GM13976 (cell line): ENCODE measurements at regions not wholly inside any gene's neighbourhood (a gene's known extent, or its start where the extent isn't known, plus 50 kb on each side); places are given as distances from the start of the nearest gene placed in this dataset.

Experiments used
- DNase-seq: peaks from one replicate; pipeline ENCODE4 v3.0.0; 2012; ENCODE audit warnings: low spot score
- in situ Hi-C: fragments of 300-500 bp; cut with MboI; formaldehyde crosslinking; loops from one replicate; pipeline ENCODE4 v1.12.0; 2022; ENCODE audit warnings: low sequenced_read_pairs, mixed read lengths, inconsistent platforms; ENCODE audit not compliant: unreplicated experiment
- TF ChIP-seq, protein P1 (sequence below): IDR thresholded peaks from 2 replicates; pipeline ENCODE4 v1.5.1; 2012; ENCODE audit warnings: borderline replicate concordance, mild to moderate bottlenecking; ENCODE audit not compliant: insufficient read depth; ENCODE audit errors: extremely low read depth, missing control alignments, control extremely low read depth

DNA sequence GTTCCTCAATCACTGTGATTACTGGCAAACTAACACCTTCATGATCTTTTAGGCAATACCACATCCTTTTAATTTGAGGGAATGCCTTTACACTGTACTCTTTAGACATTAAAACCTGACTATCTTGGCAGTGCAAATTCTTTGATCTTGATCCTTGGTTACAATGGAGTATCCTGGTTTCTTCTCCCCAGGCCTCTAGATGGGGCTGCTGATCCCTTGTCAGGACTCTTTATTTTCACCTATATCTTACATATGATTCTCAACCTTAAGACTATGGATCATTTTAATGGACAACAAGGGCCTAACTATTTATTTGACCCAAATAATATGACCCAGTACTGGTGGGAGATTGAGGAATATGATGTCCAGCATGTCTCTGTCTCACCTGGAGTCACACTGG lies 1005.5 kb upstream of the INTU start:
- no peak for DNase-seq
- TF ChIP-seq, protein P1, sequence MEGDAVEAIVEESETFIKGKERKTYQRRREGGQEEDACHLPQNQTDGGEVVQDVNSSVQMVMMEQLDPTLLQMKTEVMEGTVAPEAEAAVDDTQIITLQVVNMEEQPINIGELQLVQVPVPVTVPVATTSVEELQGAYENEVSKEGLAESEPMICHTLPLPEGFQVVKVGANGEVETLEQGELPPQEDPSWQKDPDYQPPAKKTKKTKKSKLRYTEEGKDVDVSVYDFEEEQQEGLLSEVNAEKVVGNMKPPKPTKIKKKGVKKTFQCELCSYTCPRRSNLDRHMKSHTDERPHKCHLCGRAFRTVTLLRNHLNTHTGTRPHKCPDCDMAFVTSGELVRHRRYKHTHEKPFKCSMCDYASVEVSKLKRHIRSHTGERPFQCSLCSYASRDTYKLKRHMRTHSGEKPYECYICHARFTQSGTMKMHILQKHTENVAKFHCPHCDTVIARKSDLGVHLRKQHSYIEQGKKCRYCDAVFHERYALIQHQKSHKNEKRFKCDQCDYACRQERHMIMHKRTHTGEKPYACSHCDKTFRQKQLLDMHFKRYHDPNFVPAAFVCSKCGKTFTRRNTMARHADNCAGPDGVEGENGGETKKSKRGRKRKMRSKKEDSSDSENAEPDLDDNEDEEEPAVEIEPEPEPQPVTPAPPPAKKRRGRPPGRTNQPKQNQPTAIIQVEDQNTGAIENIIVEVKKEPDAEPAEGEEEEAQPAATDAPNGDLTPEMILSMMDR = no peak
- in situ Hi-C loops = no loop called here

DNA sequence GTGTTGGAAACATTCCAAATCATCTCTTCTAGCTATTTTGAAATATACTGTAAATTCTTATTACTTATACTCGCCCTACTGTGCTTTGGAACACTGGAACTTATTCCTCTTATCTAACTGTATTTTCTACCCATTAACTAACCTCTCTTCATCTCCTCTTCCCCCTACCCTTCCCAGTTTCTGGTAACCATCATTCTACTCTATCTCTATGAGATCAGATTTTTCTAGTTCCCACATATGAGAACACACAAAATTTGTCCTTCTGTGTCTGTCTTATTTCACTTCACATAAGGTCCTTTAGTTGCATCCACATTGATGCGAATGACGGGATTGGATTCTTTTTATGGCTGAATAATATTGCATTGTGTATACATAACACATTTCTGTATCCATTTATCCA lies 1003.8 kb upstream of the INTU start:
- no peak for DNase-seq
- in situ Hi-C loops = no loop called here
- TF ChIP-seq, protein P1 = no peak

DNA sequence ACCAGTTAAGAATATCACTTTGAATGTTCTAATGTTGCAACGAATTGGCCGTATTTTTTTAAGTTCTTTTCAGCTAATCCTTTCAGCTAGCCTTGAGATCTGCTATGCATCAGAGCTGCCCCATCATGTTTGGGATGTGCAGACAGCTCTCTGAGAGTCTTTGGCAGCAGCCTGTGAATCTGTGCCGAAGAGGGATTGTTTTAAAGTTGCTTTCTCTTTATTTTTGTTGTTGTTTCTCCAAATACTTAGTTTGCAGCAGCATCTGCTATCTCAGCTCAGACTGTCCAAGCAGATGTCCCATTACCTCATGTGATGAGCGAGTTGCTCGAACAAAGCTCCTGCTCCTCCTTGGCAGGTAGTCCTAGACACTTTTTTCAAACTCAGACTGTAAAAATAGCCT lies 1002.5 kb upstream of the INTU start:
- TF ChIP-seq, protein P1 = no peak
- in situ Hi-C loops = no loop called here
- DNase-seq = no peak

DNA sequence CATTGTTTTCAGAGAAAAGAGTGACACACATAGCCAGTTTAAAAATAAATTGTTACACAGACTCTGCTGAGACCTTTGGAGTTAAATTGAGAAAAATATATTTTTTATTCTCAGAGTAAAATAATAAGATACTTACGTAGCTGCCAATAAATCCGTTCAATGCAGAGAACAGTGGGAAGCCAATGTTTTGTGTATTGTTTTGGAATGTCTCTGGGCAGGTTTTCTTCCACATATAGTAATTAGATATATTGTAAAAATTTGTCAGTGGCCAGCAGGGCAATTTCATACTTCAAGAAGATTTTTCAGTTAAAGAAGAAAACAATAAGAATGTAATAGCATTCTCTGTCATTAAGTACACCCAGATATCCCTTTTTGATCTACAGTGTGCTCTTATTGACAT lies 999.5 kb upstream of the INTU start:
- in situ Hi-C loops = no loop called here
- TF ChIP-seq, protein P1 = no peak
- DNase-seq = no peak

DNA sequence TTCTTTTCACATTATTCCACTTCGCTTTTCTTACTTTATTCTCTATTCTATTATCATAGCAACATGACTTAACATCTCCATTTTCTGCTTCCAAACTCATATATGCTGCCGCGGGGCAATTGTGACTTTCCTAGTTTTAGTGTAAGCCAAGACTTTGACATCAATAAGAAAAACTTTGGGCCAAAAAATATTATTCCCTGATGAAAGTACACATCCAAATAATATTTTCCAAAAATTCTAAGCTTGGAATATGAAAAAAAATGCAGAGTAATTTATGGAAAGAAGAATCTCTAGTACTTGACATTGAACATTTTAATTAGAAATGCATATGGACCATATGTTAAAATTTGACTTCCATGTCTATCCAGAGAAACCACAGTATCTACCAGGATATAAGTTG lies 995.1 kb upstream of the INTU start:
- DNase-seq = no peak
- in situ Hi-C loops = no loop called here
- TF ChIP-seq, protein P1 = no peak

DNA sequence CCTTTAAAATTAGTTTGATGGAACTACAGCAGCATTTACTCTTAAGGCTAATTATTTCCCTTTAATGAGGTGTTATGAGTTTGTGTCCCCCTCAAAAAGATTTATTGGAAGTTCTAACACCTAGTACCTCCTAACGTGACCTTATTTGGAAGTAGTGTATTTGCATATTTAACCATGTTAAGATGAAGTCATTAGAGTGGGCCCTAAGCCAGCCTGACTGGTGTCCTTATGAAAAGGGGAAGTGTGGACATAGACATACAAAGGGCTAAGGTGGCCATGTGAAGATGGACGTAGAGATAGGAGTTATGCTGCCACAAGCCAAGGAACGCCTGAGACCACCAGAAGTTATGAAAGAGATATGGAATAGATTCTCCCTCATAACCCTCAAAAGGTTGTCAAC lies 985.4 kb upstream of the INTU start:
- TF ChIP-seq, protein P1 = no peak
- in situ Hi-C loops = no loop called here

More for the DNA sequence above, 985.4 kb upstream of the INTU start:
- DNase-seq = no peak
